ENCODE measurements at regions not wholly inside any gene's neighbourhood (a gene's known extent, or its start where the extent isn't known, plus 50 kb on each side); places are given as distances from the start of the nearest gene placed in this dataset.
"Not testable (repeated sequence)": the region's sequence is repeated elsewhere in the genome, so short reads cannot be mapped to it uniquely, and the experiment has no call there.

- no peak for DNase-seq
- Histone ChIP-seq H3K36me3 (replicated peaks) (no peaks in the 10 kb centered on the region), H3K27ac (no peak overlapping the region), H3K4me3 (ENCODE audit: low read depth, low read length) (no peak overlapping the region), H3K27me3 (replicated peaks) (no peaks in the 10 kb centered on the region)
- in situ Hi-C loops (cut with HindIII; ENCODE audit: low pct_ligation_motif_present, low sequenced_read_pairs): no loop called here
- TF ChIP-seq CTCF (IDR thresholded peaks at IDR 0.05; ENCODE audit: low read depth, low read length, missing control alignments): no peak
These were observed 277.9 kb downstream of the MATN1 start for GRCh38 chr1:30445449-30445848.

GRCh38 chr1:30444850-30445249 is 278.5 kb downstream of the MATN1 start:
- Histone ChIP-seq H3K4me3 (ENCODE audit: low read depth, low read length) (no peak overlapping the region), H3K27me3 (replicated peaks) (no peaks in the 10 kb centered on the region), H3K36me3 (replicated peaks) (no peaks in the 10 kb centered on the region), H3K27ac (no peak overlapping the region)
- TF ChIP-seq CTCF (IDR thresholded peaks at IDR 0.05; ENCODE audit: low read depth, low read length, missing control alignments): no peak
- no peak for DNase-seq
- in situ Hi-C loops (cut with HindIII; ENCODE audit: low pct_ligation_motif_present, low sequenced_read_pairs): no loop called here

GRCh38 chr1:30444401-30444800 is 279.0 kb downstream of the MATN1 start:
- Histone ChIP-seq H3K27me3 (replicated peaks) (no peaks in the 10 kb centered on the region), H3K36me3 (replicated peaks) (no peaks in the 10 kb centered on the region), H3K4me3 (ENCODE audit: low read depth, low read length) (no peak overlapping the region), H3K27ac (no peak overlapping the region)
- no peak for DNase-seq
- in situ Hi-C loops (cut with HindIII; ENCODE audit: low pct_ligation_motif_present, low sequenced_read_pairs): no loop called here
- TF ChIP-seq CTCF (IDR thresholded peaks at IDR 0.05; ENCODE audit: low read depth, low read length, missing control alignments): no peak

- DNase-seq; in situ Hi-C loops (cut with HindIII; ENCODE audit: low pct_ligation_motif_present, low sequenced_read_pairs); H3K4me3 ChIP-seq (ENCODE audit: low read depth, low read length); H3K27me3 ChIP-seq (replicated peaks); H3K27ac ChIP-seq; H3K36me3 ChIP-seq (replicated peaks): not testable (repeated sequence)
These were observed 285.1 kb downstream of the MATN1 start for GRCh38 chr1:30438274-30438673.

- no peak for TF ChIP-seq CTCF (IDR thresholded peaks at IDR 0.05; ENCODE audit: low read depth, low read length, missing control alignments)
- no peaks in the 10 kb centered on the region for H3K27me3 ChIP-seq (replicated peaks)
- H3K27ac ChIP-seq: no peak overlapping the region
- in situ Hi-C loops (cut with HindIII; ENCODE audit: low pct_ligation_motif_present, low sequenced_read_pairs): no loop called here
- no peaks in the 10 kb centered on the region for H3K36me3 ChIP-seq (replicated peaks)
- no peak overlapping the region for H3K4me3 ChIP-seq (ENCODE audit: low read depth, low read length)
- no peak for DNase-seq
These were observed 286.3 kb downstream of the MATN1 start for GRCh38 chr1:30437059-30437576.

GRCh38 chr1:30427545-30427944 is 295.8 kb downstream of the MATN1 start:
- no peak for TF ChIP-seq CTCF (IDR thresholded peaks at IDR 0.05; ENCODE audit: low read depth, low read length, missing control alignments)
- no peak for DNase-seq
- in situ Hi-C loops (cut with HindIII; ENCODE audit: low pct_ligation_motif_present, low sequenced_read_pairs): no loop called here
- H3K36me3 ChIP-seq (replicated peaks): no peaks in the 10 kb centered on the region
- no peak overlapping the region for H3K27ac ChIP-seq
- H3K27me3 ChIP-seq (replicated peaks): no peaks in the 10 kb centered on the region
- H3K4me3 ChIP-seq (ENCODE audit: low read depth, low read length): no peak overlapping the region
